Kidney (tissue), 13 donors: ENCODE measurements at regions not wholly inside any gene's neighbourhood (a gene's known extent, or its start where the extent isn't known, plus 50 kb on each side); places are given as distances from the start of the nearest gene placed in this dataset.

Experiments used
- DNase-seq, 5 donors: peaks; one replicate each; pipeline ENCODE4 v3.0.0-alpha.2; 2013 to 2020
- FAIRE-seq: peaks from 2 replicates; lab custom pipeline; 2012; peaks lifted over from hg19 to GRCh38; lab: Jason Lieb, UNC
- H3K27ac ChIP-seq, 2 donors: one replicate each; pipeline ENCODE4 v1.7.0; 2013; ENCODE audit warnings: low read depth in 2 of 2, low read length in 2 of 2, inconsistent platforms in 1 of 2
- H3K27me3 ChIP-seq: one replicate; pipeline ENCODE4 v1.7.1; 2013; ENCODE audit warnings: low read length, inconsistent platforms; ENCODE audit not compliant: control insufficient read depth, insufficient read depth
- H3K36me3 ChIP-seq, 3 donors: one replicate each; pipeline versions ENCODE4 v1.7.0 to v1.7.1; 2013; ENCODE audit warnings: low read length in 3 of 3, control low read depth in 1 of 3, inconsistent platforms in 1 of 3; ENCODE audit not compliant: insufficient read depth in 3 of 3, control insufficient read depth in 2 of 3
- H3K4me1 ChIP-seq, 3 donors: one replicate each; pipeline versions ENCODE4 v1.7.0 to v1.7.1; 2013; ENCODE audit warnings: low read length in 3 of 3, inconsistent platforms in 1 of 3, low read depth in 1 of 3; ENCODE audit not compliant: control insufficient read depth in 2 of 3, insufficient read depth in 2 of 3
- H3K4me3 ChIP-seq, 3 donors: one replicate each; pipeline versions ENCODE4 v1.7.0 to v1.8.1; 2013; ENCODE audit warnings: low read length in 3 of 3, control low read depth in 1 of 3, inconsistent platforms in 1 of 3
- H3K9ac ChIP-seq, 3 donors: one replicate each; pipeline versions ENCODE4 v1.7.0 to v1.7.1; 2013; ENCODE audit warnings: low read length in 3 of 3, control low read depth in 1 of 3, inconsistent platforms in 1 of 3
- H3K9me3 ChIP-seq, 3 donors: one replicate each; pipeline versions ENCODE4 v1.7.0 to v1.7.1; 2013; ENCODE audit warnings: low read length in 3 of 3, control low read depth in 1 of 3, inconsistent platforms in 1 of 3; ENCODE audit not compliant: control insufficient read depth in 2 of 3, insufficient read depth in 1 of 3
- CTCF ChIP-seq: IDR thresholded peaks from 3 replicates; pipeline ENCODE4 v1.5.1; 2012; ENCODE audit warnings: mild to moderate bottlenecking, moderate library complexity, borderline replicate concordance; ENCODE audit not compliant: insufficient read depth; ENCODE audit errors: extremely low read depth
- intact Hi-C: fragments of 100-400 bp; cut with DNase I; formaldehyde crosslinking; loops from one replicate; pipeline ENCODE4 v1.11.1; 2022
- donor health status: control.
- donor health status: control.
- donor health status: control.
- donor health status: control.
- donor health status: control.
- donor health status: DM: yes; HTN: yes; CAD: no.
- donor health status: Normal renal cell carcinoma (clear cell type).

GRCh38 chr15:95160316-95160715 is 929.0 kb downstream of the MCTP2 start:
- H3K27ac ChIP-seq: no peak overlapping the region
- H3K27me3 ChIP-seq: no peaks in the 10 kb centered on the region
- intact Hi-C loops: no loop called here
- no peaks in the 10 kb centered on the region for H3K36me3 ChIP-seq
- no peak for FAIRE-seq
- DNase-seq: no peak
- H3K4me1 ChIP-seq: no peaks in the 10 kb centered on the region
- TF ChIP-seq CTCF: no peak
- no peaks in the 10 kb centered on the region for H3K9me3 ChIP-seq
- H3K9ac ChIP-seq: no peak overlapping the region
- H3K4me3 ChIP-seq: no peak overlapping the region

- DNase-seq (no peak), FAIRE-seq (no peak)
- Histone ChIP-seq H3K9ac (no peak overlapping the region), H3K9me3 (no peaks in the 10 kb centered on the region), H3K36me3 (no peaks in the 10 kb centered on the region), H3K27me3 (no peaks in the 10 kb centered on the region), H3K4me1 (no peaks in the 10 kb centered on the region), H3K4me3 (no peak overlapping the region), H3K27ac (no peak overlapping the region)
- intact Hi-C loops: no loop called here
- no peak for TF ChIP-seq CTCF
These were observed 930.7 kb downstream of the MCTP2 start for GRCh38 chr15:95162069-95162468.

- H3K27me3 ChIP-seq: no peaks in the 10 kb centered on the region
- no peak overlapping the region for H3K9ac ChIP-seq
- DNase-seq: peak in 1 of 5 donors; percentile 51
- no peaks in the 10 kb centered on the region for H3K4me1 ChIP-seq
- H3K4me3 ChIP-seq: no peak overlapping the region
- TF ChIP-seq CTCF: no peak
- no peak overlapping the region for H3K27ac ChIP-seq
- intact Hi-C loops: no loop called here
- H3K9me3 ChIP-seq: no peaks in the 10 kb centered on the region
- FAIRE-seq: no peak
- no peaks in the 10 kb centered on the region for H3K36me3 ChIP-seq
These were observed 931.2 kb downstream of the MCTP2 start for GRCh38 chr15:95162531-95162930.

- no peak for TF ChIP-seq CTCF
- intact Hi-C loops: no loop called here
- Histone ChIP-seq H3K4me3 (no peak overlapping the region), H3K36me3 (no peaks in the 10 kb centered on the region), H3K9ac (no peak overlapping the region), H3K4me1 (no peaks in the 10 kb centered on the region), H3K27ac (no peak overlapping the region), H3K9me3 (no peaks in the 10 kb centered on the region), H3K27me3 (no peaks in the 10 kb centered on the region)
- DNase-seq: peak in 1 of 5 donors; percentile 29
- no peak for FAIRE-seq
These were observed 931.7 kb downstream of the MCTP2 start for GRCh38 chr15:95162967-95163531.
